WERI-Rb-1 (cell line): ENCODE measurements at regions not wholly inside any gene's neighbourhood (a gene's known extent, or its start where the extent isn't known, plus 50 kb on each side); places are given as distances from the start of the nearest gene placed in this dataset.

ENCODE experiments used
- DNase-seq: peaks from one replicate; pipeline ENCODE4 v3.0.0-alpha.2; 2020
- H3K27ac ChIP-seq: fragments of 250-450 bp; sonication (Bioruptor Pico); 2 replicates; pipeline ENCODE4 v1.5.1; 2020; ENCODE audit warnings: mild to moderate bottlenecking, moderate library complexity
- H3K27me3 ChIP-seq: fragments of 250-450 bp; sonication (Bioruptor Pico); 2 replicates; pipeline ENCODE4 v1.5.1; 2021; ENCODE audit warnings: mild to moderate bottlenecking, low read depth, moderate library complexity; ENCODE audit not compliant: insufficient read depth, severe bottlenecking
- H3K36me3 ChIP-seq: fragments of 250-450 bp; sonication (Bioruptor Pico); 2 replicates; pipeline ENCODE4 v1.5.1; 2020; ENCODE audit warnings: mild to moderate bottlenecking, moderate library complexity
- H3K4me3 ChIP-seq: 2 replicates; pipeline ENCODE4 v1.5.1; 2011; ENCODE audit warnings: low read depth, mild to moderate bottlenecking, control low read depth, low read length
- H3K9me3 ChIP-seq: fragments of 250-450 bp; sonication (Bioruptor Pico); 2 replicates; pipeline ENCODE4 v1.5.1; 2021; ENCODE audit warnings: mild to moderate bottlenecking, moderate library complexity; ENCODE audit not compliant: severe bottlenecking
- TF ChIP-seq, protein P1 (sequence below): IDR thresholded peaks from 2 replicates; pipeline ENCODE4 v1.5.1; 2011; ENCODE audit warnings: low read depth, mild to moderate bottlenecking, control low read depth, inconsistent platforms, low read length

DNA sequence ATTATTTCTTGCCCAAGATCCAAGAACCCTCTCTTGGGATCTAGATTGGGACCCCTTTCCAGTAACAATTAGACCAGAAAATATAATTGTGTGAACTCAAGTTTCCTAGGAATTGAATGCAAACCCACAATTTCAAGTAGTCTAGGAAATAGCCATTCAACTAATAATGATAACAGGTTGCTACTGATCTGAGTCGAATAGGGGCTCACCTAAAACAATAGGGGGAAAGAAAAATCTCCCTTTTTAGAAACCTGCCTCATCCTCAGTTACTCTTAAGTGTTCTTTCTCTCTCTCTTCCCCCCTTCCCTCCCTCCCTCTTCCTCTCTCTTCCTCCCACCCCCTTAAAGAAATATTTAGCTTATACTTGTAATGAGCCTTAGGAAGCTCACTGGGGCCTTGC, 555.3 kb downstream of the IGSF11 start:
- Histone ChIP-seq H3K9me3 (no peaks in the 10 kb centered on the region), H3K27ac (no peak overlapping the region), H3K27me3 (peaks cover 43% of the 10 kb centered on the region), H3K36me3 (no peaks in the 10 kb centered on the region), H3K4me3 (no peak overlapping the region)
- TF ChIP-seq, protein P1, sequence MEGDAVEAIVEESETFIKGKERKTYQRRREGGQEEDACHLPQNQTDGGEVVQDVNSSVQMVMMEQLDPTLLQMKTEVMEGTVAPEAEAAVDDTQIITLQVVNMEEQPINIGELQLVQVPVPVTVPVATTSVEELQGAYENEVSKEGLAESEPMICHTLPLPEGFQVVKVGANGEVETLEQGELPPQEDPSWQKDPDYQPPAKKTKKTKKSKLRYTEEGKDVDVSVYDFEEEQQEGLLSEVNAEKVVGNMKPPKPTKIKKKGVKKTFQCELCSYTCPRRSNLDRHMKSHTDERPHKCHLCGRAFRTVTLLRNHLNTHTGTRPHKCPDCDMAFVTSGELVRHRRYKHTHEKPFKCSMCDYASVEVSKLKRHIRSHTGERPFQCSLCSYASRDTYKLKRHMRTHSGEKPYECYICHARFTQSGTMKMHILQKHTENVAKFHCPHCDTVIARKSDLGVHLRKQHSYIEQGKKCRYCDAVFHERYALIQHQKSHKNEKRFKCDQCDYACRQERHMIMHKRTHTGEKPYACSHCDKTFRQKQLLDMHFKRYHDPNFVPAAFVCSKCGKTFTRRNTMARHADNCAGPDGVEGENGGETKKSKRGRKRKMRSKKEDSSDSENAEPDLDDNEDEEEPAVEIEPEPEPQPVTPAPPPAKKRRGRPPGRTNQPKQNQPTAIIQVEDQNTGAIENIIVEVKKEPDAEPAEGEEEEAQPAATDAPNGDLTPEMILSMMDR: no peak
- no peak for DNase-seq

DNA sequence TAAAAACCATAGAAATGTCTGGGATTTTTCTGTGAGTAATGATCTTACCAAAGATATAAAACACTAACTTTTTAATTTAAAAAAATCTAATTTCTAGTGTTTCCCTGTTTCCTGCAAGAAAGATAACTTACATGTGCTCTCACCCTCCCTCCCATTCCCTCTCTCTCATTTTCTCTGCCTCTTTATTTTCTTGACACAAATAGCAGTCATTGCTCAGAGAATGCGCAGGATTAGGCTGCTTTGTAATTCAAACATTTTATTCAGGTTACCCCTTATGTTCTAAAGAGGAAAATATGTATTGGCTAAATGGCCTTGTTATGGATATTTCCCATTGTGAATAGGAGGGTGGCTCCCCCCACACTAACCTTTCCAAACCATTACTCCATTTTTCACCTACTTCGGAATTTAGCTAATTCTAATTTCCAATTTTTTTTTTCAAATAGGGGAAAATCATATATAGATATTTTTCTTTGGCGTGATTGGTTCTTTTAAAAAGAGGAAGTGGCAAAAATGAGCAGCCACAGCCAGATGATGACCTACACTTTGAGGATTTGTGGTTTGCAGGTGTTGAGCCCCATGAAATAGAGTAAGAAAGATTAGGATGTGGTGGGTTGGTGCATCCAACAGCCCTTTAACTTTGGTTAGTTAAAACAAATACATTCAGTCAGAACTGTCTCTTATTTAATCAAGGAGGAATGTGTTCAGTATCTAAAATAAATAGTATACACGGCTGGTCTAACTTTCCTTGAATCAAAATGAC, 554.4 kb downstream of the IGSF11 start:
- no peaks in the 10 kb centered on the region for H3K9me3 ChIP-seq
- no peak overlapping the region for H3K27ac ChIP-seq
- TF ChIP-seq, protein P1: no peak
- DNase-seq: no peak
- no peaks in the 10 kb centered on the region for H3K36me3 ChIP-seq
- H3K4me3 ChIP-seq: no peak overlapping the region
- peaks cover 38% of the 10 kb centered on the region for H3K27me3 ChIP-seq

DNA sequence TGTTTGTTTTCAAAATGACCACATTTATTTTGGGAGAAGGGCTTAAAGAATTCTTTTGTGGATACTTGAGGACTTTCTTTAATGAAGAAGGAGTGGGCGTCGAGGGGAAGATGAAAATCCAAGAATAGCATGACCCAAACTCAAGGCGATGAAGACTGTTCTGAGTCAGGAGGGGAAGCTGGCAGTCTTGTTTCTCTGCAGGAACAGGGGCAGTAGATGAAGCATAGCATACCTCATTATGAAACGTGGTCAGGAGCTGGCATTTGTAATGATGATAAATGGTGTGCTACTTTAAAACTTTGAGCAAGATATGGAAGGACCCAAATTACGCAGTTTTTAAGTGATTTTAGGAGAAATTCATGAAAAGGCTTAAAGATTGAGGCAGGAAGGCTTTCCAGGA, 549.0 kb downstream of the IGSF11 start:
- Histone ChIP-seq H3K27me3 (peaks cover 31% of the 10 kb centered on the region), H3K27ac (no peak overlapping the region), H3K36me3 (no peaks in the 10 kb centered on the region), H3K9me3 (no peaks in the 10 kb centered on the region), H3K4me3 (no peak overlapping the region)
- DNase-seq: no peak
- TF ChIP-seq, protein P1: no peak

DNA sequence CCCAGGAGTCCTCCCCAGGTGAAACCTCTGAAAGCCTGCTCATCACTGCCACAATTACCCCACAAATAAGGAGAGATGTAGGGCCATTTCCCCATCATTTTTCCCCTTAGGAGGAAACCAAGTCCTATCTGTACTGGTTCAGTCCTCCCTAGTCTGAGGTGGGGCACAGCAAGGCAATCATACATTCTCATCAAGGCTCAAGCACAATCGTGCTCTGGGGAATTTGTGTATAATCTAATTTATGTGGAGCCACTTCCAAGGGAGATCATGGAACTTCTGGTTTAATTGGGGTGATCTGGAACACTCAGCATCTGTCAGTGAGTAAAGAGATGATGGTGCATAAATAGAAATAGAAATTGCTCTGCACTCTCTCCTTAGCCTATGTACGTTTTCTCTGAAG, 546.9 kb downstream of the IGSF11 start:
- no peak for DNase-seq
- no peaks in the 10 kb centered on the region for H3K36me3 ChIP-seq
- H3K27ac ChIP-seq: no peak overlapping the region
- H3K4me3 ChIP-seq: no peak overlapping the region
- peaks cover 27% of the 10 kb centered on the region for H3K27me3 ChIP-seq
- H3K9me3 ChIP-seq: no peaks in the 10 kb centered on the region
- TF ChIP-seq, protein P1: no peak

DNA sequence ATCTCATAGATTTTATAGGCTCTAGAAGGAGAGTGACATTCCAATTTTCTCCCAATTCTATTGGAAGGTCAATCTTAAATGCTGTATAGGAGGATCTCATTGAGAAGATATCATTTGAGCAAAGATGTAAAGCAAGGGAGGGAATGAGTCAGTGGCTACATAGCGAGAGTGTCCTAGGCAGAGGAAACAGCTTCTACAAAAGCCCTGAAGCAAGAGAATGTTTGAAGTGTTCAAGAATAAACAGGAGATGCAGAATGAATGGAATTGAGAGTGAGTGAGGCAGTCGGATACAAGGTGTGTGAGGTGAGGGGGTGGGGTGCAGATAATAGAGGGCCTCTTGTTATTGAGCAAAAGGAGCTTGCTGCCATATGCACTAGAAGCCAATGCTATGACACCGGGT, 545.9 kb downstream of the IGSF11 start:
- Histone ChIP-seq H3K36me3 (no peaks in the 10 kb centered on the region), H3K27ac (no peak overlapping the region), H3K9me3 (no peaks in the 10 kb centered on the region), H3K27me3 (peaks cover 27% of the 10 kb centered on the region), H3K4me3 (no peak overlapping the region)
- TF ChIP-seq, protein P1: no peak
- DNase-seq: no peak

DNA sequence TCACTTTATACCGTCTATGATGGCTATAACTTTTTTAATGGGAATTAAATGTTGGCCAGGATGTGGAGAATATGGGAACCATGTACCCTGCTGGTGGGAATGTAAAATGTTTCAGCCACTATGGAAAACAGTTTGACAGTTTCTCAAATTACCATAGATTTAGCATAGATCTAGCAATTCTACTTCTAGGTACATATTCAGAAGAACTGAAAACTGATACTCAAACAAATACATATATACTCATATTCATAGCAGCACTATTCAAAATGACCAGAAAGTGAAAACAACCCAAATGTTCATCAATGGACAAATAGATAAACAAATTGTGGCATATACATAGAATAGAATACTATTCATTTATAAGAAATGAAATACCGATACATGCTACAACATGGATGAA, 539.4 kb downstream of the IGSF11 start:
- Histone ChIP-seq H3K9me3 (no peaks in the 10 kb centered on the region), H3K27ac (no peak overlapping the region), H3K4me3 (no peak overlapping the region), H3K36me3 (no peaks in the 10 kb centered on the region), H3K27me3 (peaks cover 32% of the 10 kb centered on the region)
- TF ChIP-seq, protein P1: no peak
- no peak for DNase-seq
